ENCODE measurements at regions not wholly inside any gene's neighbourhood (a gene's known extent, or its start where the extent isn't known, plus 50 kb on each side); places are given as distances from the start of the nearest gene placed in this dataset.
A peak's percentile ranks its signal among the peaks of the same experiment; 100 is the strongest.

GRCh38 chr4:19317377-19317776, 934.3 kb upstream of the SLIT2 start:
- no peak for DNase-seq (ENCODE audit: low read depth)

DNA sequence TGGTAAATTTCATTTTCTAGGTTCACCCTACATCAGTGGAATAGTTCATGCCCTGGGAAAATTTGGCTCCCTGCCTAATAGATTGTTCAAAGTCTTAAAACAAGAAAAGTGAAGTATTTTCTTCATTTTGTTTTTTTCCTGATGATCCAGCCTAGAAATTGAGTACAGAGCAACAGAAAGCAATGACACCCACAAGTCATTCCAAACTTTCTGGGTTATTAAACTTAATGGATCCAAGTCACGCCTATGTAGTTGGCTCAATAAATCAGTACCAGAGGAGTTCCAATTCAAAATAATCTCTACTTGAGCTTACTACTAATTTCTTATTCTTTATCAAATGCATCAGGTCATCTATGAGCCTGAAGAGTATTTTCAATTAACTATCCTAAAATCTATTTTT, 937.6 kb upstream of the SLIT2 start:
- no peak for DNase-seq (ENCODE audit: low read depth)

GRCh38 chr4:19309378-19309777, 942.3 kb upstream of the SLIT2 start:
- DNase-seq (ENCODE audit: low read depth) = peak; percentile 77

GRCh38 chr4:19304028-19304427, 947.7 kb upstream of the SLIT2 start:
- peak; percentile 57 for DNase-seq (ENCODE audit: low read depth)

DNA sequence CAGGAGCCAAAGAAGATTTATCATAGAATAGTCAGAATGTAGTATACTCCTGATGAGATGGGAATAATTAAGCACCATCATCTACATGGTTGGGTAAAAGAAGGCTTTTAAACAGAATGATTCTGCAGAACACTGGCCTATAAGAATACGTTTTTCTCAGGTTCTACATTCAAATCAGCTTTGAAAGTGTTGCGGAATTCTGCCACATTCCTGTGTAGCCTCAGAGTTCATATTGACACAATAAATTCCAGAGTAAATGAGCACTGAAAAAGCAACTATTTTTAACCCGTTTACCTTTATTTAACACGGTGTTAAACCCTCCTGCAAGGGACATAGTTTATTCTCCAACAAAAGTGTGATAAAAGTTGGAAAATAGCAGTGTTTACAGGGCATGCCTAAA, 950.2 kb upstream of the SLIT2 start:
- DNase-seq (ENCODE audit: low read depth) = peak; percentile 28

DNA sequence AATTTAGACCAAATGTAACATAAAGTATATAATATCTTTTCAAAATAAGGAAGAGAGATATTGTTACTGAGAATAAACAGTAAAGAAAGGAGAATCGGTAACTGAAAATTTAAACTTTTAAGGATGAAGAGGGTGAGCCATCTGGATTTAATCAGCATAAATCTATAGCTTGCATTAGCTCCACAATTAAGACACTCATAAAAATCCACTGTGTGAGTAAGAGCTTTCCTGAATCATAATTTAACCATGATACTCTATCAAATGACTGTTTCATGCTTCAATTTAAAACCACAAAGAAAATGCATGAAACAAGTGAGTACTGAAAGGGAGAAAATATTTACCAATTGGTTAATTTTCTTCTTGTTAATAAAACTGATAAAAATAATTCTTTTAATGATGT, 951.5 kb upstream of the SLIT2 start:
- no peak for DNase-seq (ENCODE audit: low read depth)

DNA sequence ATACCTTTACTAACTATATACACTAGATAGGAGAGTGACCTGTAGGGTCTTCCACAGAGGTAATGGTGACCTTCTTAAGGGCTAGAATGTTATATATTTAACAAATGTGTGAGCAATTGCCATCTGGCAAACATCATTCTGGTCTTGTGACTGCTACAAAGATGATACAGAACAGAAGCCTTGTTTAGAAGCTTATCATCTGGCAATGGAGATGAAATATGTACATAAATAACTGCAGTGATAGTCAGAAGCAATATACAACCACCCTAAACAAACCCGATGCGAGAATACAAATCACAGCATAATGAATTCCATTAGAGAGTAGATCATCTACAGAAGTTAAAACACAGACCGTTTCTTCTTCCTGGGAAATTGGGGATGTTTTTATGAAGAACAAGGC, 952.7 kb upstream of the SLIT2 start:
- no peak for DNase-seq (ENCODE audit: low read depth)

DNA sequence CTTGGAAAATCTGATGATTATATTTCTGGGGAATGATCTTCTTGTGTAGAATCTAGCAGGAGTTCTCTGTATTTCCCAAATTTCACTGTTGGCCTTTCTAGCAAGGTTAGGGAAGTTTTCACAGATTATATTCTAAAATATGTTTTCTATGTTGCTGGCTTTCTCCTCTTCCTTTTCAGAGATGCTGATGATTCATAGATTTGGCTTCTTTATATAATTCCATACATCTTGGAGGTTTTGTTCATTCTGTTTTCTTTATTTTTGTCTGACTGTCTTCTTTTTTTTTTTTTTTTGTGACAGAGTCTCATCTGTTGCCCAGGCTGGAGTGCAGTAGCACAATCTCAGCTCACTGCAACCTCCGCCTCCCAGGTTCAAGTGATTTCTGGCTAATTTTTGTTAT, 957.9 kb upstream of the SLIT2 start:
- no peak for DNase-seq (ENCODE audit: low read depth)

GRCh38 chr4:19293080-19293479, 958.6 kb upstream of the SLIT2 start:
- DNase-seq (ENCODE audit: low read depth) = no peak

GRCh38 chr4:19286924-19287323, 964.8 kb upstream of the SLIT2 start:
- DNase-seq (ENCODE audit: low read depth) = no peak

GRCh38 chr4:19285146-19285545, 966.6 kb upstream of the SLIT2 start:
- DNase-seq (ENCODE audit: low read depth) = peak; percentile 13

GRCh38 chr4:19278665-19279064, 973.0 kb upstream of the SLIT2 start:
- peak; percentile 18 for DNase-seq (ENCODE audit: low read depth)

GRCh38 chr4:19266566-19266965, 985.1 kb upstream of the SLIT2 start:
- DNase-seq (ENCODE audit: low read depth) = no peak

GRCh38 chr4:19262467-19262866, 989.2 kb upstream of the SLIT2 start:
- peak; percentile 18 for DNase-seq (ENCODE audit: low read depth)

DNA sequence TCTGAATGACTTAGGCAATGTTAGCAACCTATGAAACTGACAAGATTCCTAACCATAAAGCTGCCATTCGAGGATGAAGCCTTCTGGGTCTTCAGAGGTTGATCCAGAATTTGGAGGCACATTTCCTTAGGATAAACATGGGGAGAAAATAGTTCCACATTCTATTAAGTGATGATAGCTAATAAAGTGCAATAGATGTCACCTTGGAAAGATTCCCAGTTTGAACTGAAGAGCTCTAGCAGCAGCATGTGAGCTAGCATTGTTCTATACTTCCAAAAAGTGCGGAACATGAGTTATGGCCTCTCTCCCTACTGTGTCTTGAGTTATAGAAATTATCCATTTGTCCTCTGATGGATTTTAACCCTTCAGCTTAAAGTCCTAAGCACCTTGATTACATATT, 991.4 kb upstream of the SLIT2 start:
- no peak for DNase-seq (ENCODE audit: low read depth)

GRCh38 chr4:19259920-19260319, 991.8 kb upstream of the SLIT2 start:
- DNase-seq (ENCODE audit: low read depth) = no peak

DNA sequence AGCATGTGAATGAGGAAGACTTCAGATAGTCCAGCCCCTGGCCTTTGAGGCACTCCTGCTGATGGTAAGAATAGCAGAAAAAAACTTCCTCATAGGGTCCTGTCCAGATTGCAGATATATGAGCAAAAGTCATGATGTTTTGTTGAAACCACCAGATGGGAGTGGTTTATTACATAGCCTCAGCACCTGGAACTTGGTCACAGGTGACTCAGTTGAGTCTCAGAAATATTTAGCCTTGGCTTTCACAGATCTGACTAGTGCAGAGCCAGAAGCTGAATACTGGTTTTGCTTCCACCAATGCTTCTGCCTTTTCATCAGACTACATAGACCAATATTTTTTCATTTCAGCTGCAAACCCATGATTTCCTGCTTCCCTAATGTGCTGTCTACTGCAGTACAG, 994.9 kb upstream of the SLIT2 start:
- DNase-seq (ENCODE audit: low read depth) = no peak

- DNase-seq (ENCODE audit: low read depth) = peak; percentile 49
Measured at GRCh38 chr4:19254486-19254885, 997.2 kb upstream of the SLIT2 start.

DNA sequence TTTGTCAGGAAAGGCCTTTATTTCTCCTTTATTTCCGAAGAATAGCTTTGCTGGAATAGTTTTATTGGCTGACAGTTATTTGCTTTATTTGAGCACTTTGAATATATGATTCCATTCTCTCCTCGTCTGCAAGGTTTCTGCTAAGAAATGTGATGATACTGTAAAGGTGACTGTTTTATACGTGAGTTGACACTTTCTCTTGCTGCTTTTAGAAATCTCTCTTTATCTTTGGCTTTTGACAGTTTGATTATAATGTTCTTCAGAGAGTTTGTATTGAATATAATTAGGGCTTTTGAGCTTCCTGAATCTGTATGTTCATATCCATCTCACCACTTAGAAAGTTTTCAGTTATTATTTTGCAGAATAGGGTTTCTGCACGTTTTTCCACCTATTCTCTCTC, 1003.7 kb upstream of the SLIT2 start:
- DNase-seq (ENCODE audit: low read depth) = no peak

DNA sequence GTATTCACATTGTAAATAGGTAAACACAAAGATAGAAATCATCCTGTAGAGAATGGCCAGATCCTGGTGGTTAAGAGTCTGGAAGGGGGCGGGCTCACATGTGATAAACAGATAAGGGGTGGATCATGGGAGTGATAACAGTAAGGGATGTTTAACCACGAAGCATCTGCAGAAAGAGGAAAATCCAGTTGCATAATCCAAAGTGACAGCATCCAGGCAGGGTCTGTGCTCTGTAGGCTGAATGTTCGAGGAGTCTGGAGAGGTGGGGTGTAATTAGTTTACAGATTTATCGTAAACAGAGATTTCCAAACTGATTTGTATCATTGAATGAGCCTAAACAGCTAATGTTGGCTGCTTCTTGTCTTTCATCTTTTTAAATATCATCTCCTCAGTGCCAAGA, 1009.8 kb upstream of the SLIT2 start:
- no peak for DNase-seq (ENCODE audit: low read depth)

DNA sequence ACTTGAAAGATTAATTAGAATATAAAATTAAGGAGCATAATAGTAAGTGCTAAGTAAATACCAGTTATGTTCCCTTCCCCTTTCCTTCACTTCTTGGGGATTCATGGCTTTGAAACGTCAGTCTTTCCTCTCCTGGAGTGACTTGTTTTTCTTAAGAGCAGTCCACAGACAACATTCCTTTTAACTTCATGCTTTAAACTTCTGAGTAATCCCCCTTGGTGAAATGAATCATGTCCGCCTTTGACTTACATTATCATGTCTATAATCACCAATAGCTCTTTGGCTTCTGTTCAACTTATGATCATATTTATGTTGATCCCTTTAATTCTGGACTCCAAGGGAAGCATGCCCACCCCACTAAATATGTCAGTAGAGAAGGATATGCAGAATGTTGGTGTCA, 1012.1 kb upstream of the SLIT2 start:
- DNase-seq (ENCODE audit: low read depth) = peak; percentile 93

GRCh38 chr4:19236473-19236872, 1015.2 kb upstream of the SLIT2 start:
- no peak for DNase-seq (ENCODE audit: low read depth)

DNA sequence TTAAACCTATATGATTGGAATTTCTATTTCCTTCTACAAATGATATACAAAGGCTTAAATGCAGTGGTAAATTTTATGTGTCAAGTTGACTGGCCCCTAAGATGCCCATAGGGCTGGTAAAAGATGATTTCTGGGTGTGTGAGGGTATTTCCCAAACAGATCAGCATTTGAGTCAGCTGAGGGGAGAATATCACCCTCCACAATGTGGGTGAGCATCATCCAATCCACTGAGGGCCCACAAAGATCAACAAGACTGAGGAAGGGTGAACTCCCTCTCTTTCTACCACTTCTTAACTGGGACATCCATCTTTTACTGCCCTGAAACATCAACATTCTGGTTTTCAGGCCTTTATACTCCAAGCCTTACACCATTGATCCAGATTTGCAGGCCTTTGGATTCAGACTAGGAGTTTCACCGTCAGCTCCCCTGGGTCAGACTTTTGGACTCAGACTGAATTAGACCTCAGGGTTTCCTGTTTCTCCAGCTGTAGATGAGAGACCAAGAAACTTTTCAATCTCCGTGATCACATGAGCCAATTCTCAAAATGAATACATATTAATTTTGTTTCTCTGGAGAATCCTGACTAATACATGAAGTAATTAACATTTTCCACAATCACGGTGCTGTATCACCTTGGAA, 1020.7 kb upstream of the SLIT2 start:
- no peak for DNase-seq (ENCODE audit: low read depth)

DNA sequence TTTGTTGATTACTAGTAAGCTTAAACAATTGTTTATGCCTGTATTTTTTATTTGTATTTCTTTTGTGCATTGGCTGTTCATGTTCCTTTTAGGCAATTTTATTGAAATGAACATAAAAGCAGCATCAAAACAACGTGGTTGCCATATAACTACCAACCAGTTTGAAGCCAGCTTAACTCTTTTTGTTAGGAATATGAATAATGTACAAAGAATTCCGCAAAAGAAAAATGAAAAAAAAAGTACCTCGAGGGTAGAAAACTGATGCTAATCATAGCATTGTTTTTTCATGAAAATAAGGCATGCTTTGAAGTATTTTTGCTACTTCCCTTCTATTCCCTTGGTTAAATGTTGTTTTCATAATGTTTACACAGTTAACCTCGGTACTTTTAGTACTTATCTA, 1024.0 kb upstream of the SLIT2 start:
- DNase-seq (ENCODE audit: low read depth) = peak; percentile 38

DNA sequence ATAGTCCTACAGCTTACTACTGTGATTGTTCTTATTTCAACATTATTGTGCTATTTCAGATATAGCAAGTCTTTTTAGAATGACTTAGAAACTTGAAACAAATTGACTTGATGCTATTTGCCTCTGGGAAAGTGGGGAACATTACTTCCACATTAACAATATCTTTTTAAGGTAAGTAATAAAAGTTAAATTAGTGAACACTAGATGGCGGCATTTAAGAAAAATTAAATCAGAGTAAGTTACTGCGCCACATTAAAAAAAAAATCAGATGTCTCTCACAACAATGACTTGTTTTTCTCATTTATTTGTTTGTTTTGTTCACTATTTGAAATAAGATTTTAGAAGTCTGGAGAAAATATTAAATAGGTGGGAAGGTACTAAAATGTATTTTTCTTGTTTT, 1026.9 kb upstream of the SLIT2 start:
- DNase-seq (ENCODE audit: low read depth) = peak; percentile 41

Data from iris pigment epithelial cell (primary cell).